IMR-90 (cell line): ENCODE measurements at regions not wholly inside any gene's neighbourhood (a gene's known extent, or its start where the extent isn't known, plus 50 kb on each side); places are given as distances from the start of the nearest gene placed in this dataset.

Source experiments
- ATAC-seq: fragments of 200-7000 bp; cut with Tn5 transposase; 2 replicates; pipeline ENCODE4 v1.9.1; 2020; ENCODE audit warnings: low read depth, mild to moderate bottlenecking, moderate library complexity
- BruUV-seq: library from RNA; stranded (reverse); fragments of 400-500 nt; replicated peaks from 2 replicates; lab custom pipeline; 2021; lab: Mats Ljungman, UMichigan
- CTCF ChIA-PET: fragments of 300-600 bp; formaldehyde crosslinking; extraction: SDS; loops from one replicate; lab custom pipeline; 2021; ENCODE audit warnings: antibody characterized with exemption; lab: Yijun Ruan, JAX
- POLR2A ChIA-PET: fragments of 300-600 bp; sonication (Branson Sonifier 250); formaldehyde crosslinking; loops from one replicate; lab custom pipeline; 2022; ENCODE audit warnings: antibody characterized with exemption; ENCODE audit not compliant: unreplicated experiment; lab: Charles Lee
- DNase-seq: peaks from one replicate; pipeline ENCODE4 v3.0.0; 2013
- H2AFZ ChIP-seq: replicated peaks from 2 replicates; pipeline ENCODE3; 2013; ENCODE audit warnings: low read length, mild to moderate bottlenecking; ENCODE audit not compliant: poor library complexity
- H2AK5ac ChIP-seq: 2 replicates; pipeline ENCODE4 v1.6.1; 2013; ENCODE audit warnings: low read depth, low read length, inconsistent platforms
- H2AK9ac ChIP-seq: replicated peaks from 2 replicates; pipeline ENCODE3; 2013; ENCODE audit warnings: mild to moderate bottlenecking, low read depth, low read length, moderate library complexity; ENCODE audit not compliant: poor library complexity
- H2BK120ac ChIP-seq: 2 replicates; pipeline ENCODE4 v1.6.1; 2013; ENCODE audit warnings: low read depth, low read length, inconsistent platforms
- H2BK15ac ChIP-seq: 3 replicates; pipeline ENCODE4 v1.6.1; 2013; ENCODE audit warnings: low read depth, low read length, inconsistent platforms
- H2BK20ac ChIP-seq: 2 replicates; pipeline ENCODE4 v1.6.1; 2013; ENCODE audit warnings: low read depth, mild to moderate bottlenecking, inconsistent platforms, low read length, moderate library complexity
- H2BK5ac ChIP-seq: 2 replicates; pipeline ENCODE4 v1.6.1; 2013; ENCODE audit warnings: mild to moderate bottlenecking, low read depth, low read length, inconsistent platforms; ENCODE audit not compliant: poor library complexity, severe bottlenecking
- H3K14ac ChIP-seq: replicated peaks from 2 replicates; pipeline ENCODE4 v1.6.1; 2013; ENCODE audit warnings: low read depth, low read length, inconsistent platforms
- H3K18ac ChIP-seq: 2 replicates; pipeline ENCODE4 v1.6.1; 2013; ENCODE audit warnings: low read depth, low read length, control low read depth
- H3K23ac ChIP-seq: 2 replicates; pipeline ENCODE4 v1.6.1; 2013; ENCODE audit warnings: low read depth, low read length, inconsistent platforms
- H3K27ac ChIP-seq: 2 replicates; pipeline ENCODE4 v1.5.1; 2013; ENCODE audit warnings: mild to moderate bottlenecking, control low read depth, low read length; ENCODE audit not compliant: insufficient read depth
- H3K27me3 ChIP-seq: 2 replicates; pipeline ENCODE4 v1.6.1; 2013; ENCODE audit warnings: low read length; ENCODE audit not compliant: control insufficient read depth, insufficient read depth
- H3K36me3 ChIP-seq: 2 replicates; pipeline ENCODE4 v1.6.1; 2013; ENCODE audit warnings: low read length, mixed read lengths; ENCODE audit not compliant: control insufficient read depth, insufficient read depth
- H3K4ac ChIP-seq: 2 replicates; pipeline ENCODE4 v1.6.1; 2013; ENCODE audit warnings: low read depth, low read length, inconsistent platforms
- H3K4me1 ChIP-seq: 2 replicates; pipeline ENCODE4 v1.6.1; 2013; ENCODE audit warnings: low read length, mixed read lengths; ENCODE audit not compliant: control insufficient read depth, insufficient read depth
- H3K4me2 ChIP-seq: 2 replicates; pipeline ENCODE4 v1.6.1; 2013; ENCODE audit warnings: low read depth, mild to moderate bottlenecking, control low read depth, low read length, moderate library complexity
- H3K4me3 ChIP-seq: 2 replicates; pipeline ENCODE4 v1.5.1; 2013; ENCODE audit warnings: low read depth, mild to moderate bottlenecking, control low read depth, low read length, moderate library complexity; ENCODE audit not compliant: insufficient read depth
- H3K56ac ChIP-seq: 2 replicates; pipeline ENCODE4 v1.6.1; 2013; ENCODE audit warnings: low read length, inconsistent platforms; ENCODE audit not compliant: insufficient read depth; ENCODE audit errors: extremely low read depth
- H3K79me1 ChIP-seq, 2 experiments: 2 replicates each; pipeline ENCODE4 v1.6.1; 2013; ENCODE audit warnings: low read length in 2 of 2, inconsistent platforms in 1 of 2, low read depth in 1 of 2
- H3K9ac ChIP-seq: 2 replicates; pipeline ENCODE4 v1.6.1; 2013; ENCODE audit warnings: low read depth, low read length, control low read depth
- H3K9me1 ChIP-seq: 2 replicates; pipeline ENCODE4 v1.6.1; 2013; ENCODE audit warnings: low read length, inconsistent platforms; ENCODE audit not compliant: insufficient read depth
- H3K9me3 ChIP-seq: 2 replicates; pipeline ENCODE4 v1.6.1; 2013; ENCODE audit warnings: low read length; ENCODE audit not compliant: control insufficient read depth, insufficient read depth
- H4K20me1 ChIP-seq: 2 replicates; pipeline ENCODE4 v1.6.1; 2013; ENCODE audit warnings: low read length, inconsistent platforms; ENCODE audit not compliant: insufficient read depth
- H4K5ac ChIP-seq: 2 replicates; pipeline ENCODE4 v1.6.1; 2013; ENCODE audit warnings: mild to moderate bottlenecking, low read depth, low read length, control low read depth
- H4K8ac ChIP-seq, 2 experiments: 2 replicates each; pipeline ENCODE4 v1.6.1; 2013; ENCODE audit warnings: low read depth in 2 of 2, low read length in 2 of 2, control low read depth in 1 of 2, inconsistent platforms in 1 of 2
- H4K91ac ChIP-seq: 2 replicates; pipeline ENCODE4 v1.6.1; 2013; ENCODE audit warnings: low read depth, low read length, inconsistent platforms; ENCODE audit not compliant: insufficient read depth
- BHLHE40 ChIP-seq: fragments of 150-350 bp; IDR thresholded peaks from 2 replicates; pipeline ENCODE4 v1.6.1; 2016; ENCODE audit warnings: mild to moderate bottlenecking, low read depth, low read length
- MAFK ChIP-seq: IDR thresholded peaks from 2 replicates; pipeline ENCODE4 v1.6.1; 2012; ENCODE audit warnings: low read depth, low read length, improper control_type of control experiment
- MAZ ChIP-seq: IDR thresholded peaks from 2 replicates; pipeline ENCODE4 v1.6.1; 2012; ENCODE audit warnings: low read depth, mild to moderate bottlenecking, low read length, improper control_type of control experiment, moderate library complexity, borderline replicate concordance
- MXI1 ChIP-seq: IDR thresholded peaks from 2 replicates; pipeline ENCODE4 v1.6.1; 2012; ENCODE audit warnings: low read depth, mild to moderate bottlenecking, low read length, moderate library complexity, borderline replicate concordance
- NFE2L2 ChIP-seq: fragments of 150-350 bp; IDR thresholded peaks from 2 replicates; pipeline ENCODE4 v1.6.1; 2016; ENCODE audit warnings: low read depth, mild to moderate bottlenecking, low read length
- RAD21 ChIP-seq: IDR thresholded peaks from 2 replicates; pipeline ENCODE4 v1.6.1; 2012; ENCODE audit warnings: low read length, improper control_type of control experiment
- RFX5 ChIP-seq: IDR thresholded peaks from 2 replicates; pipeline ENCODE4 v1.8.0; 2012; ENCODE audit warnings: low read depth, mild to moderate bottlenecking, low read length, moderate library complexity
- SMC3 ChIP-seq: fragments of 150-350 bp; IDR thresholded peaks from 2 replicates; pipeline ENCODE4 v1.6.1; 2016; ENCODE audit warnings: low read depth, mild to moderate bottlenecking, antibody characterized with exemption, low read length, moderate library complexity
- WGBS, 2 experiments: methylation state at CpG; one replicate each; pipeline versions ENCODE4 v1.1.5 to v1.1.7; 2013; ENCODE audit warnings: missing lambda C conversion rate in 2 of 2; ENCODE audit not compliant: insufficient read length in 1 of 2; ENCODE audit errors: extremely low coverage in 2 of 2; 5-methylcytosine and 5-hydroxymethylcytosine counted together
- dilution Hi-C: fragments of 300-500 bp; cut with HindIII; formaldehyde crosslinking; loops from one replicate; pipeline ENCODE4 v1.14.3; 2018; ENCODE audit warnings: low sequenced_read_pairs; ENCODE audit not compliant: unreplicated experiment
- in situ Hi-C: fragments of 300-500 bp; cut with MboI; formaldehyde crosslinking; loops from 3 replicates; pipeline ENCODE4 v1.14.3; 2019; ENCODE audit warnings: low sequenced_read_pairs, inconsistent platforms, mixed read lengths
- intact Hi-C: fragments of 100-400 bp; cut with micrococcal nuclease; formaldehyde crosslinking; loops from 2 replicates; pipeline ENCODE4 v1.10.0; 2022
- TF ChIP-seq, protein P1 (sequence below): conservative IDR thresholded peaks from 2 replicates; pipeline ENCODE4 v1.5.1; 2012; ENCODE audit warnings: mild to moderate bottlenecking, low read depth, low read length, improper control_type of control experiment
- TF ChIP-seq, protein P2 (sequence below): fragments of 150-350 bp; IDR thresholded peaks from 2 replicates; pipeline ENCODE4 v1.6.1; 2016; ENCODE audit warnings: low read depth, mild to moderate bottlenecking, low read length, moderate library complexity, borderline replicate concordance

- H2AK5ac ChIP-seq = no peak overlapping the region
- no peak for DNase-seq
- no CpG with 5 or more reads among the region's 7 CpGs for WGBS, 2 experiments
- H3K4me1 ChIP-seq = no peaks in the 10 kb centered on the region
- dilution Hi-C loops (no loop called here), intact Hi-C loops (no loop called here), in situ Hi-C loops (no loop called here)
- no peak overlapping the region for H3K18ac ChIP-seq
- H3K23ac ChIP-seq = no peak overlapping the region
- no peaks in the 10 kb centered on the region; the same call in 1 of the 2 replicates for H3K9me3 ChIP-seq
- no peaks in the 10 kb centered on the region for H3K36me3 ChIP-seq
- no peak overlapping the region for H2BK120ac ChIP-seq
- H4K5ac ChIP-seq = no peak overlapping the region
- no peak overlapping the region for H2AK9ac ChIP-seq
- no peaks in the 10 kb centered on the region for H3K27me3 ChIP-seq
- H4K91ac ChIP-seq = no peak overlapping the region
- no peaks in the 10 kb centered on the region for H3K9me1 ChIP-seq
- no peak overlapping the region for H3K4me3 ChIP-seq
- H3K56ac ChIP-seq = no peak overlapping the region
- no peak overlapping the region for H3K4me2 ChIP-seq
- no peak overlapping the region for H2AFZ ChIP-seq
- ChIA-PET CTCF (no interaction called here), POLR2A (no interaction called here)
- H3K4ac ChIP-seq = no peak overlapping the region
- ATAC-seq = no peak
- H2BK5ac ChIP-seq = no peak overlapping the region
- H3K14ac ChIP-seq = no peak overlapping the region
- no peaks in the 10 kb centered on the region for H4K20me1 ChIP-seq
- H3K27ac ChIP-seq = no peak overlapping the region
- BruUV-seq = no TSS peak
- no peak overlapping the region for H4K8ac ChIP-seq
- no peak overlapping the region for H2BK20ac ChIP-seq
- no peak for TF ChIP-seq MAFK
- no peak for TF ChIP-seq BHLHE40
- no peak for TF ChIP-seq RFX5
- TF ChIP-seq, protein P1, sequence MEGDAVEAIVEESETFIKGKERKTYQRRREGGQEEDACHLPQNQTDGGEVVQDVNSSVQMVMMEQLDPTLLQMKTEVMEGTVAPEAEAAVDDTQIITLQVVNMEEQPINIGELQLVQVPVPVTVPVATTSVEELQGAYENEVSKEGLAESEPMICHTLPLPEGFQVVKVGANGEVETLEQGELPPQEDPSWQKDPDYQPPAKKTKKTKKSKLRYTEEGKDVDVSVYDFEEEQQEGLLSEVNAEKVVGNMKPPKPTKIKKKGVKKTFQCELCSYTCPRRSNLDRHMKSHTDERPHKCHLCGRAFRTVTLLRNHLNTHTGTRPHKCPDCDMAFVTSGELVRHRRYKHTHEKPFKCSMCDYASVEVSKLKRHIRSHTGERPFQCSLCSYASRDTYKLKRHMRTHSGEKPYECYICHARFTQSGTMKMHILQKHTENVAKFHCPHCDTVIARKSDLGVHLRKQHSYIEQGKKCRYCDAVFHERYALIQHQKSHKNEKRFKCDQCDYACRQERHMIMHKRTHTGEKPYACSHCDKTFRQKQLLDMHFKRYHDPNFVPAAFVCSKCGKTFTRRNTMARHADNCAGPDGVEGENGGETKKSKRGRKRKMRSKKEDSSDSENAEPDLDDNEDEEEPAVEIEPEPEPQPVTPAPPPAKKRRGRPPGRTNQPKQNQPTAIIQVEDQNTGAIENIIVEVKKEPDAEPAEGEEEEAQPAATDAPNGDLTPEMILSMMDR = no peak
- TF ChIP-seq MAZ = no peak
- TF ChIP-seq MXI1 = no peak
- TF ChIP-seq, protein P2, sequence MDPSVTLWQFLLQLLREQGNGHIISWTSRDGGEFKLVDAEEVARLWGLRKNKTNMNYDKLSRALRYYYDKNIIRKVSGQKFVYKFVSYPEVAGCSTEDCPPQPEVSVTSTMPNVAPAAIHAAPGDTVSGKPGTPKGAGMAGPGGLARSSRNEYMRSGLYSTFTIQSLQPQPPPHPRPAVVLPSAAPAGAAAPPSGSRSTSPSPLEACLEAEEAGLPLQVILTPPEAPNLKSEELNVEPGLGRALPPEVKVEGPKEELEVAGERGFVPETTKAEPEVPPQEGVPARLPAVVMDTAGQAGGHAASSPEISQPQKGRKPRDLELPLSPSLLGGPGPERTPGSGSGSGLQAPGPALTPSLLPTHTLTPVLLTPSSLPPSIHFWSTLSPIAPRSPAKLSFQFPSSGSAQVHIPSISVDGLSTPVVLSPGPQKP = no peak
- no peak for TF ChIP-seq NFE2L2
- TF ChIP-seq RAD21 = no peak
- no peak for TF ChIP-seq SMC3
- no peak overlapping the region for H3K9ac ChIP-seq
- no peak overlapping the region for H2BK15ac ChIP-seq
- H3K79me1 ChIP-seq = no peaks in the 10 kb centered on the region
Observed at GRCh38 chr13:40336228-40337221, 329.9 kb downstream of the FOXO1 start.
